HG03139 (cell line): ENCODE measurements at regions not wholly inside any gene's neighbourhood (a gene's known extent, or its start where the extent isn't known, plus 50 kb on each side); places are given as distances from the start of the nearest gene placed in this dataset.
"Not testable (repeated sequence)": the region's sequence is repeated elsewhere in the genome, so short reads cannot be mapped to it uniquely, and the experiment has no call there.

Source experiments
- ATAC-seq: cut with Tn5 transposase; IDR thresholded peaks from one replicate; pipeline ENCODE4 v1.9.1; 2021; ENCODE audit not compliant: unreplicated experiment

DNA sequence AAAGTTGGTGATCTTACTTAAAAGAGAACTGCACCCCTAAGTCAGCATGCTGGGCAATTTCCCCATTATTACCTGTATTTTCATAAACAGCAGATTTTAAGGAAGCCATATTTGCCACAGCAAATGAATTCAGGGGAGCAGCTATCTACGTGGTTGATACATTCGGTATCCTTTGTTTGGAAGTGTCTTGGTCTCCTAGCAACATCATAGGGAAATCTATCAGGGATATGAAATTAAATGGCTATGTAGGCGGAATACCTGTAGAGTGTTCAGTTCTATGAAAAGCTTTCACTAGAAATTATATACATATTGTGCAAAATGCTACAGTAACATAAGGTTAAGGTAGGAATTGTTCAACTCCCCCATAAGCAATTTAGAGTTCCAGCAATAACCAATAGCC lies 157.2 kb upstream of the EMCN start:
- ATAC-seq = no peak

DNA sequence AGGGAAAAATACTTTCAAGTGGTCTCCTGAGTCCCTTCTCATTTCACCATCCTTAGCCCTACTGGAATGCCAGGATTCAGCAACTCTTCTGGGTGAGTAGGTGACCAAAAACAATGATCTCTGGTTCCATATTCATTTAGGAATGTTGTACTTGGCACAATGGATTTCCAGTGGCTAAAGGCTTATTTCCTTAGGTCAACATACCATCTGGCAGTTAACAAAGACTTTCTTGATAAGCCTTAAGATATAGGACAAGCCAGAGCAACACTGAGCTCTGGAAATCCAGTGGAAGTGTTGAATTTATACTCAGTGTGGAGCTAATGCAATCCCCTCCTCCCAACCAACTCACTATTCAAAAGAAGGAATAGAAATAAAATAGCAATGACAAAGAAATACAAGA lies 139.4 kb upstream of the EMCN start:
- no peak for ATAC-seq

DNA sequence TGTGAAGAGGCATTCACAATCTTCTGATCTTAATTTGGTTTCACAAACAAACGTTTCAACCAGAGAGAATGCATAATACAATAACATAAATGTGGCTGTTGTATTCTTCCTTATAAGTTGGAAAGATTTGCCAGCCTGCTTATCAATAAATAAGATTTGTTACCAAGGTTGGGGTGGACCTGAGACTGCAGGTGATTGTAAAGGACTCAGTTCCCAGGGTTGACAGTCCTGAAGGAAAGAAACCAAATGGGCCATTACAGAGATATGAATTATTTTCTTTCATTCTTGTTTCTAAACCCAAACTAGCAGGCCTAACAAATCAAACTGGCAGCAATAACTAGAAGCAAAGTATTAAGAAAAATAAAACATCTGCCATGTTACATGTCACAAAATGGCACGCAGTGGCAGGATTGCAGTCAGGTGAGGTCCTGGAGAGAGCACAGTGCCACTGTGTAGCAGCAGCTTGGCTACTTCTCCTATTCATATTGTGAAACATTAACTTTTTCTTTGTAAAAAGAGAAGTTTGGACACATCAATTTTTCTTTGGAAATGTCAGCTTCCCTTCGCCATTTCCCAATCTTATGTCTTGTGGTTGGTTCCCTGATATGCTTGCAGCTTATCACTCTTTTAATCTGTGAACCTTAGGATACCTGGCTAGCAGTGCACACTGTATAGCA lies 133.8 kb upstream of the EMCN start:
- no peak for ATAC-seq

DNA sequence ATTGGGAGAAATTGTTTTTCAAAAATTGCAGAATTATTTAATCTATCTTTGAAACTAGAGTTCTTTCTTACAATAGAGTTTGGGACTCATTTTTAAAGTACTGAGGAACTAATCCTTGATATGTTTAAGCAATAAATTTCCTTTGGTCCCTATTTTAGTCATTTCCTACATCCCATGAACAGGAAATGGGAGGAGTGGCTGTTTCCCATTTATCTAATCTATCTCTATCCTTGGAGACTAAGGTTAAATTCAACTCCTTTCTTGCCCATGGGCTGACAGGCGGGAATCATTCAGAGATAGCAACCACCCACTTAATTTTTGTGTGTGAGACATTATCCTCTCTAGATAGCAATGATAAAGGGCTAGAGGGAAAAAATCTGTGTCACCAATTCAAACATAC lies 131.6 kb upstream of the EMCN start:
- no peak for ATAC-seq

DNA sequence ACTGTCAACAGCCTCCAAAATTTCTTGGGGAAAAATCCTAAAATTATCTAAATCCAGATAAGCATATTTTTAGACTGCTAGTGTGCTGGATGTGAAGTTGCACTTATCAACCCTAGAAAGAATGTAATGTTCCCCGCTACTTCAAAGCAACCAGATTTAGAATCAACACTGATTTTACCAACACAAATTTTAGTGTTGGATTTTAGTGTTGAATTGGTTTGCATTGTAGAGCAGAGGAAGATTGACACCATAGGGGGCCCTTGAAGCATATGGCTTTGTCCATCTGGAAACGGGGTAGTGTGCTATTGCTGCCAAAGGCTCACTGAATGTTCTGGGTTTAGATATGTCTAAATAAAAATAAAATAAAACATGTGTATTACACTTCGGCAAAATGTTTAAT lies 126.3 kb upstream of the EMCN start:
- no peak for ATAC-seq

DNA sequence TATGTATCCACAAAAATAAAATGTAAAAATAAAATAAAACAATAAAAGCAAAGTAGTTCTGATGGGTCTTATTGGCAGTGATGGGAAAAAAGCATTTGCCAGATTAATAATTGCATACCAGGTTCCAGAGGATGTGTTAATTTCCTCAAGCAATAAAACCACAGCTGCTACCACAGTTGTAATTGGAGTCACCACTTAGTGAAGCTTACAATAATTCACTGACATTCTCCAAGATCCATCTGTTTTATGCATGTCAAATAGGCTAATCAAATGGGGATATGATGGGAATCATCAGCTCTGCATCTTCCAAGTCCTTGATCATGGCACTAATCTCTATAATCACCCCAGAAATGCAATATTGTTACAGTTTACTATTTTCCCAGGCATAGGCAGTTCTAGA lies 123.5 kb upstream of the EMCN start:
- ATAC-seq = no peak

DNA sequence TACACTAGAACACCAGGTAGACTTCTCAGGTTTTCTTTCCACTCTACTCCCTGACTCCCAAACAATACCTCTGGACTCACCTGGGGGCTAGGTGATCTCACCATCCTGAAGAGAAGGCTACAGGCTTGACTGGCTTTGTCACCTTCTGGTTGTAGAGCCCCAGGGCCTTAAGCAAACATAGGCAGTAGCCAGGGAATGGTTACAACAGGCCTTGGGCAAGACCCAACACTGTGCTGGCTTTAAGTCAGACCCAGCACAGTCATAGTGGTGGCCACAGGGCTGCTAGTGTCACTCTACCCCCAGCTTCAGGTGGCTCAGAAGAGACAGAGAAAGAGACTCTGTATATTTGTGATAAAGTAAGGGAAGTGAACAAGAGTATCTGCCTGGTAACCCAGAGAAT lies 118.1 kb upstream of the EMCN start:
- no peak for ATAC-seq

DNA sequence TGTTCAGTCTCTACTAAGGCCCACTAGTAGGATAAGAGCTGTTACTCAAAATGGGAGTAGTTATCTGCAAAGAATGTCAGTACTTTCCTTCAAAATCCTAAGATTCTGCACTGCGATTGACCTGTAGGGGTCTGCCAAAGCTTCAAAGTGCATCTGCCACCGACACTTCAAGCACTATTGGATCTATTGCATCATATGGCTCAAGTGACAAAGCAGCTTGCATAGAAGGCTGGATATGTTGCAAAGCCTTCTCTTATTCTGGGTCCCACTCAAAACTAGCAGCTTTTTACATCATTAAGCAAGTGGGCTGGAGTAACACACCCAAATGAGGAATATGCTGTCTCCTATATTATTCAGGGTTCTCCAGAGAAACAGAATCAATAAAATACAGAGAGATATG lies 115.4 kb upstream of the EMCN start:
- ATAC-seq = no peak

DNA sequence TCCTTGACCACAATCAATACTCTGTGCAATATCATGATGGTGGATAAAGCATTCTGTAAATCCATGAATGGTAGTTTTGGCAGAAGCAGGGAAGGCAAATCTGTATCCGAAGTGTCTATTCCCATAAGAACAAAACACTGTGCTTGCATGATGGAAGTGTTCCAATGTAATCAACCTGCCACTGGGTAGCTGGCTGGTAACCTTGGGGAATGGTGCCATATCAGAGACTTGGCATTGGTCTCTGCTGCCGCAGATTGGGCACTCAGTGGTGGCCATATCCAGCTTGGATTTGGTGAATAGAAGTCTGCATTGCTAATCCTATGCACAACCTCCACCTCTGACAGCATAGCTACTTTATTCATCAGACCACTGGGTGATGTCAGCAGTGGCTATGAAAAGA lies 114.3 kb upstream of the EMCN start:
- no peak for ATAC-seq

DNA sequence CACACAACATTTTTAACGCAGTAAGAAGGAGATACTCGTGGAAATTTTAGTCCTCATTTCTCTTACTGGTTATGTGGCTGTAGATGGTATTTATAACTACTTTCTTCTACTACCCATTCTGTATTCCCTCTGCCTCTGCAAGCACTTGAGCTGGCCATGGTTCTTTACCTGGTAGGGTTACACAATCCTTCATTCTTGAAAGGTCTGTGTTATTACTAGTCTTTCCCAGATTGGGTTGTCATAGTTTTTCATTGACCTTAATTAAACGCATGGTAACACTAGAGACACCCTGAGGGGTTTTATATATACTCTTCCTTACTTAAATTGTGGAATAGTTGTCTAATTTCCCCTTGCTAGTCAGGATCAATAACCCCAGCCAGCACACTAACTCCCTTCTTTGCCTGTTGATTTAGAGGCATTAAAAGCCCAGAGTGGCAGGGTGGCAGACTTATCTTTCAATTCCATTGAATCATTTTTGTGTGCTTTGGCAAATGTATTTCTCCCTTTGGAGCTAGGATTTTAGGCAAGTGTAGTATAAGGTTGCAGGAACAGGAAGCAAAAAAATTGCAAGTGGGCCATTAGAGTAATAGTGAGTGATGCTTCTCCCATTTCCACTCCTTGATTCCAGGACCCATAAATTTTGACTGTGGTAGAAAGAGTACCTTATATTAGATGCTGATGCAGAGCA lies 113.6 kb upstream of the EMCN start:
- ATAC-seq = no peak

DNA sequence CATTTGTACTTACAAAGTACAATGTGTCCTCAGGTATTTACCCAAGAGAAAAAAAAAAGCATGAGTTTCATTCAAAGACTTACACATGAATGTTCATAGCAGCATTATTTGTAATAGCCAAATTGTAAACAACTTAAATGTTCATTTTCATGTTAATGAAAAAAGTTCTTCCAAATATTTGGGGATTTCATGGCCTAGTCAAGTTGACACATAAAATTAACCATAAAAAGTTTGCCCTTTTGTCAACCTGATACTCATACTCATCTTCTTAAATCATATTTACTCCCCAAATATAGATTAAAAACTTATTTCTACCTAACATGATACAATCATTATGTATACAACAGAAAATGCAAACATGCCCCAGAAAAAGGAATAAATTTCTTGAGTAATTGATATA lies 112.5 kb upstream of the EMCN start:
- ATAC-seq = no peak

DNA sequence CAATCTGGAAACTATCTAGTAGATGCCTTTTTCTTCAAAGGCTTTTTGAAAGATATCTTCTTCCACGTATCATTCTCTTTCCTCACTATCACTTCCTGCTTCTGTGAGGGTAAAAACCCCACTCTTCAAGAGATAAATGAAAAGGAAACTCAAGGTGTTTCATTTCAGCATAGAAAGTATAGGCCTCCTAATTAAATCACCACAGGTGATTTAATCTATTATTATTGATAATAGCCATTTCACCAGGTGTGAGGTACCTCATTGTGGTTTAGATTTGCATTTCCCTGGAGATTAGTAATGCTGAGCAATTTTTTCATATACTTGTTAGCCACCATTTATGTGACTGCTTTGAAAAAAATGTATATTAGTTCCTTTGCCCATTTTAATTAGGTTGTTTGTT lies 92.0 kb upstream of the EMCN start:
- ATAC-seq = no peak

DNA sequence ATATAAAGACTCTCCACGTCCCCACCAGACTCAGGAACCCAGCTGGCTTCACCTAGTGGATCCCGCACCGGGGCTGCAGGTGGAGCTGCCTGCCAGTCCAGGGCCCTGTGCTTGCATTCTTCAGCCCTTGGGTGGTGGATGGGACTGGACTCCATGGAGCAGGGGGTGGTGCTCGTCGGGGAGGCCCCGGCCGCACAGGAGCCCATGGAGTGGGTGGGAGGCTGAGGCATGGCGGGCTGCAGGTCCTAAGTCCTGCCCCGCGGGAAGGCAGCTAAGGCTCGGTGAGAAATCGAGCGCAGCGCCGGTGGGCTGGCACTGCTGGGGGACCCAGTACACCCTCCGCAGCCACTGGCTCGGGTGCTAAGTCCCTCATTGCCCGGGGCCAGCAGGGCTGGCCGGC lies 90.8 kb upstream of the EMCN start:
- ATAC-seq = not testable (repeated sequence)

DNA sequence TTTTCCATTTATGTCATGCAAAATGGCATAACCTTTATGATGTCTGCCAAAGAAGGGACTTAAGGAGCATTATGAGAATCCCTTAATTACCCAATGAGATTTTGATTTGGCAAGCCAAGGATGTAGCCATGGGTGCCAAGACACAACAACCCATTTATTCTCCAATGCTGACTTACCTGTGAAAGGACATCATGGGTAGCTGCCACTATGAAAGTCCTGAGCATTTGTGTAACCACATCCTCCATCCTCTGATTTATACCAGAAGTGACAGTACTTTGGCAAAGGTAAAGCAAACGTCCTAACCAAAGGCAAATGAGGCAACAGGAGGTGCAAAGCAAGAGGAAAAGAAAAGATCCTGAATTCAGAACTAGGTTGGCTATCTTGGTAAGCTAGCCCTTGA lies 87.3 kb upstream of the EMCN start:
- no peak for ATAC-seq

DNA sequence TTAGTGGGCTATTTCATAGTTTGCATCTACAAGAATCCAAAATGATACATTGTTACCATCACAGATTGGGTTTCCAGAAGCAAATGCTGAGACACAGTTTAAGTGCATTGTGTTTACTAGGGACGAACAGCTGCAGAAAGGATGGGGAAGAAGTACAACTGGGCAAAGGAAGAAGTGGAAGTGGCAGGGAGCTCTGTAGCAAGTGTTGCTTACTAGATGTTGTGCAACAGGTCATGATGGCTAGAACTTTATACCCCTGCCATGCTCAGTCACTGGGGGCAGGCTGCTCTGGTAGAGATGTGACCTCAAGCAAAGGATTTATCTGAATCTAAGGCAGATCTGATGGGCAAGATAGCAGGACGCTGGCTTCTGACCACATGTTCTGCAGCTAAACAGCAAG lies 76.1 kb upstream of the EMCN start:
- no peak for ATAC-seq

DNA sequence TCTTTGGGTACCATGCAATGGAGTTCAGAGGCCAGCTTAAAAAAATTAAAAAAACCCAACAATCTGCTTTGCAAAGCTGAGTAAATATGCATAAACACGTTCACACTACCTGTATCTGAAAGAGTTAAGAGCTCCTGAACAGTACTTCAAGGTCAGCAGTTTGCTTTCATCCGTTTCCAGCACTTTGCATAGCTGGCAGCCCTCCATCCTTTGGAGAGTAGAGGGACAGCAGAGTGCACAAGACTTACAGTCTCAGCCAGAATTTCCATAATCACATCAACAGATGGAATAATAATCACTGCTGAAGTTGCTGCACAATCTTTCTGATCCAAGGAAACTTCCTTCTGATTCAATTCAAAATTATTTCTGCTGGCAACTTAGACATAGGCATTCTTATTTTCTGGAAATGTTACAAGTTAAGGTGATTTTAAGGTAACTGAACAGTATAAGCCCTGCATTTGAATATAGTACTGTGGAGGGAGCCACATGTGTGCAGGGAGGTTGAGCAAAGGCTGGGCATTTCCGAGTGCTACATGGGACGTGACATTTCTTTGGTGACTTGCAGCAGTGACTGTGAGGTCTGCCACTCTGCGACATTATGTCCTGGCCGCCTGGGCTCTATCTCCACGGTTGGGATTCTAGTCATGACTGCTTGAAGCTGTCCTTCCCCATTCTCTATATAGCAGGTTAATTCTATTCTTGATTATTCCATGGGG lies 73.5 kb upstream of the EMCN start:
- ATAC-seq = no peak

DNA sequence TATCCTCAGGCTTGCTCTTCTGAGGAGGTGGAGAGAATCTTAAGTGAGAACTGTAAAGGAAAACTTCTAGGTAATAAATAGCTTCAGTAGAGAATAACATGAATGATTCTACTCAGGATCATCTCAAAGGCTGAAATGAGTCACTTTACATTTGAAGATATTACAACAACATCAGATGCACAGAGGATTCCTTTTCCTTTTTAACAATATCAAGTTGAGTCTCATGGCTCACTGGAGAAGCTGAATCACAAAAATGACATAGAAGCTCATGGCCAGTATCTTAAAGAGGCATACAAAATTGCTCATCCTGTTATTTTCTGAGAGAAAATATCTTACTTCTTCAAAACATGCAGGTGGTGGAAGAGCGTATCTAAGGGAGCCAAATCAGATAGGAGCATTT lies 72.5 kb upstream of the EMCN start:
- ATAC-seq = no peak

DNA sequence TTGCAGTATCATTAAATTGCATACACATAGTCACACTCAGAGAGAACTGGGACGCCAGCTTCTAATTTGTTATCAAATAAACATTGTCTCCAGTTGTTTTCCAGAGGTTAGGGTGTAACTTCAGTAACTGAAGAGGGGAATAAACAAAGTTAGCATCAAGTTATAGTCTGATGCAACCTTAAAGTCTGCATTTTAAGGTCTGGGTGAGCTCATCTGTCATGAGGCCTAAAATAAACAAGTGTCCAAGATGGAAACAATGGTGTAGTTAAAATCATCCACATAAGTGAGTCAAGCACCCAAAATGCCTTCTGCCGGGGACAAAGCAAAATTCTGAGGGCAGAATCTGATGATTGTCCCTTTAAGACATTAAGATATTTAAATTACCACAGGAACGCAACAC lies 70.3 kb upstream of the EMCN start:
- ATAC-seq = no peak

DNA sequence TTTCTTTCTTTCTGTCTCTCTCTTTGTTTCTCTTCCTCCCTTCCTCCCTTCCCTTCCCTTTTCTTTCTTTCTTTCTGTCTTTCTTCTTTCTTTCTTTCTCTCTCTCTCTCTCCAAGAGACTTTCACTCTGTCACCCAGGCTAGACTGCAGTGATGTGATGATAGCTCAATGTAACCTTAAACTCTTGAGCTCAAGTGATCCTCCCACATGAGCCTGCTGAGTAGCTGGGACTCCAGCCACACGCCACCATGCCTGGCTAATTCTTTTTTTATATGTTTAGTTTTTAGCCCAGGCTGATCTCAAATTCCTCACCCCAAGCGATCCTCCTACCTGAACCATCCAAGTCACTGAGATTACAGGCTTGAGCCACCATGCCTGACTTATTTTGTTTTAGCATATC lies 64.3 kb upstream of the EMCN start:
- no peak for ATAC-seq

DNA sequence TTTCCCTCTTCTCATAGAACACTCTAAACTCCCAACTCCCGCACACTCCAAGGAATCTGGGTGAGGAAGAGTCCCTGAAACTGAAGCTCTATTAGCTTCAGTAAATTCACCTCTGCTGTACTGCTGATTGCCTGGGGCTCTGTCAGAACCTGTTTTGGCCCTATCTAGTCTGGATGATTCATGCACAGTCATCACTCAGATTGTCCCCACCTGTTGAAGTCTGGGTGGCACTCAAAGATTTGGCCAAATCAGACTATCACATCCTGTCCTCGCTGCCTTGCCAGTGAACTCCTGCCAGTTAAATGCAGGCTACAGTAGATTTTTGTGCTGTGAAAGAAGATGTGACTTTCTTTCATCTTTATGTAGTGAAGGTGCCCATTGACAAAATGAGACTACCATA lies 63.5 kb upstream of the EMCN start:
- no peak for ATAC-seq

DNA sequence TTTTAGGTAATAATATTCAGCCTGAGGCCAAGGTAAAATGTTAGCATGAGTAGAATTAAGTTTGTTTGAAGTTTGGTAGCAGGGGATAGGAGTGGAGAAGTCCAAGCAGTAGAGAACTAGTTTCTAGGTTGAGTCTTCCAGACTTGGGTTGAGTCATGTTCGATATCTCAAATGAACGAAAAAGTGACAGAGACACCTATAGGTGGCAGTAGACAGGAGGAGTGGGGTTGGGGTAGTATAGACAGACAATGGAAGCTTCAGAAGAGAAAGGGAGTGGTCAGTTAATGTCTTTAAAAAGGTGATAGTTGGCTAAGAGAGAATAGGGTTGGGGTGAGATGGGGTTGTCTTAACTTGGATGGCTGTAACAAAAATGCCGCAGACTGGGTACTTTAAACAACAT lies 58.7 kb upstream of the EMCN start:
- ATAC-seq = no peak

DNA sequence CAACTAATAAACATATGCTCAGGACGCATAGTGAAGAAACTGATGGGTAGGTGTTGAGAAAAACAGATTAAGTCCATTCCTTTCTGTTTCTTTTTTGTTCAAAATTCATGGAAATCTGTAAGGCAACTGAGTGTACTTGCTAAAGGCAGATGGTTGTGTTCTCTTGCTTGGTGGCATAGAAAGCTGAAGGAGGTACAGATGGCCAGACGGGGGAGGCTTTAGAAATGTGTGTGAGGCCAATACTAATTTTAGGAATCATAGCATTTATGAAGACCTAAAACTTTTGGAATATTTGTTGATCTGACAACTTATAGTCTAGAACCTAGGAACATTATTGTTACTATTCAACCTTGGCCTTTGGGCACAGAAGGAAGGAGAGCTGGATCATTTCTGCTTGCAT lies 56.8 kb upstream of the EMCN start:
- ATAC-seq = no peak

DNA sequence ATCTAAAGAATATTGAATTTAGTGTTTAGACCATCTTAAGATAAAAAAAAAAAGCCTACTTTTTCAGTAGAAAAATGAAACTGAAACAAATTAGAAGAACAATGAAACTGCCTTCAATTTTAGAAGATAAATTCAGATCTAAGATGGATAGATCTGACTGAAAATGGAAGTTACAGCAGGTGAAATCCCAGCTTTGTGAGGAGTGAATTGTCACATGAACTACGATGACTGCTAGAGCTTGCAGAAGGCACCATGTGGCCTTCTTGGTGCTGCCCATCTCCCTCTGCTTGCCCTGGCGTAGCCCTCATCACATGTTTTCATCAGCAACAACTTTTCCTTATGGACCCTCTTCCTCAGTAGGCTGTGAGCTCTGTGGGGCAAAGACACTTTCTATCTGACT lies 51.4 kb upstream of the EMCN start:
- no peak for ATAC-seq
